B cell (primary cell): ENCODE measurements at regions not wholly inside any gene's neighbourhood (a gene's known extent, or its start where the extent isn't known, plus 50 kb on each side); places are given as distances from the start of the nearest gene placed in this dataset.

Experiments
- ATAC-seq: fragments of 200-7000 bp; cut with Tn5 transposase; one replicate; pipeline ENCODE4 v1.10.0; 2021; ENCODE audit warnings: low read depth, mild to moderate bottlenecking, moderate number of reproducible peaks, moderate library complexity
- CTCF ChIA-PET: fragments of 350-600 bp; sonication (Branson Sonifier 250); formaldehyde crosslinking; loops from one replicate; lab custom pipeline; 2021; ENCODE audit warnings: antibody characterized with exemption, inconsistent platforms; lab: Charles Lee
- POLR2A ChIA-PET: fragments of 350-600 bp; sonication (Branson Sonifier 250); formaldehyde crosslinking; loops from one replicate; lab custom pipeline; 2021; ENCODE audit warnings: antibody characterized with exemption; lab: Charles Lee
- DNase-seq: peaks from one replicate; pipeline ENCODE4 v3.0.0; 2013
- H2AFZ ChIP-seq: 2 replicates; pipeline ENCODE4 v1.6.1; 2012; ENCODE audit warnings: mild to moderate bottlenecking, low read depth, low read length; ENCODE audit not compliant: insufficient read depth, poor library complexity, severe bottlenecking
- H3K27ac ChIP-seq, 2 donors: 1 replicate in 1 of 2; 2 replicates in 1 of 2; pipeline ENCODE4 v1.5.1; 2012 to 2013; ENCODE audit warnings: low read length in 2 of 2, mild to moderate bottlenecking in 2 of 2, moderate library complexity in 1 of 2
- H3K27me3 ChIP-seq, 4 experiments: fragments of 200-600 bp in 1 of 4; sonication (generic) in 1 of 4; replicated peaks in 1 of 4; 1 replicate in 2 of 4; 2 replicates in 2 of 4; pipeline versions ENCODE4 v1.6.1 to v1.7.0; 2013 to 2016; ENCODE audit warnings: low read length in 3 of 4, mild to moderate bottlenecking in 2 of 4, mixed read lengths in 1 of 4, moderate library complexity in 1 of 4; ENCODE audit not compliant: insufficient read depth in 4 of 4, control insufficient read depth in 3 of 4; ENCODE audit errors: control extremely low read depth in 1 of 4
- H3K36me3 ChIP-seq, 2 experiments: replicated peaks in 1 of 2; 1 replicate in 1 of 2; 2 replicates in 1 of 2; pipeline versions ENCODE4 v1.6.1 to v1.7.1; 2013; ENCODE audit warnings: low read length in 1 of 2; ENCODE audit not compliant: insufficient read depth in 2 of 2, control insufficient read depth in 1 of 2; ENCODE audit errors: control extremely low read depth in 1 of 2, extremely low read depth in 1 of 2
- H3K4me1 ChIP-seq, 2 donors: fragments of 200-600 bp in 1 of 2; sonication (generic) in 1 of 2; 1 replicate in 1 of 2; 2 replicates in 1 of 2; pipeline versions ENCODE4 v1.5.1 to v1.6.1; 2013 to 2017; ENCODE audit warnings: low read length in 2 of 2; ENCODE audit not compliant: control insufficient read depth in 2 of 2, insufficient read depth in 2 of 2
- H3K4me2 ChIP-seq: replicated peaks from 2 replicates; pipeline ENCODE3; 2012; ENCODE audit warnings: mild to moderate bottlenecking, low read depth, low read length; ENCODE audit not compliant: poor library complexity, severe bottlenecking
- H3K4me3 ChIP-seq, 5 experiments: fragments of 200-600 bp in 1 of 5; sonication (generic) in 1 of 5; 1 replicate in 3 of 5; 2 replicates in 2 of 5; pipeline versions ENCODE4 v1.5.1 to v1.7.0; 2011 to 2016; ENCODE audit warnings: low read length in 4 of 5, mild to moderate bottlenecking in 4 of 5, low read depth in 2 of 5, control low read depth in 1 of 5, moderate library complexity in 1 of 5; ENCODE audit not compliant: insufficient read depth in 1 of 5; ENCODE audit errors: control extremely low read depth in 1 of 5, extremely low read depth in 1 of 5
- H3K79me2 ChIP-seq: fragments of 200-600 bp; sonication (generic); one replicate; pipeline ENCODE4 v1.6.0; 2016; ENCODE audit warnings: low read length; ENCODE audit not compliant: control insufficient read depth, insufficient read depth
- H3K9ac ChIP-seq: fragments of 200-600 bp; sonication (generic); 2 replicates; pipeline ENCODE4 v1.6.1; 2017; ENCODE audit warnings: mild to moderate bottlenecking, low read length, moderate library complexity
- H3K9me3 ChIP-seq, 3 donors: one replicate each; pipeline versions ENCODE4 v1.6.1 to v1.7.1; 2013; ENCODE audit warnings: low read length in 2 of 3; ENCODE audit not compliant: control insufficient read depth in 2 of 3, insufficient read depth in 1 of 3; ENCODE audit errors: control extremely low read depth in 1 of 3
- H4K20me1 ChIP-seq: 2 replicates; pipeline ENCODE4 v1.6.0; 2012; ENCODE audit warnings: mild to moderate bottlenecking, low read length; ENCODE audit not compliant: insufficient read depth, control insufficient read depth, poor library complexity, severe bottlenecking
- H3K27ac Mint-ChIP-seq: one replicate; pipeline ENCODE4 v1.8.0; 2021; ENCODE audit warnings: mixed read lengths
- H3K27me3 Mint-ChIP-seq: one replicate; pipeline ENCODE4 v1.8.0; 2021; ENCODE audit warnings: mixed read lengths
- H3K4me1 Mint-ChIP-seq: one replicate; pipeline ENCODE4 v1.8.0; 2021; ENCODE audit warnings: mixed read lengths
- H3K4me3 Mint-ChIP-seq: one replicate; pipeline ENCODE4 v1.8.0; 2021; ENCODE audit warnings: mixed read lengths
- H3K9me3 Mint-ChIP-seq: one replicate; pipeline ENCODE4 v1.8.0; 2022; ENCODE audit warnings: mixed read lengths; ENCODE audit not compliant: insufficient read depth
- EZH2 ChIP-seq: IDR thresholded peaks from 2 replicates; pipeline ENCODE4 v1.6.1; 2012; ENCODE audit warnings: borderline replicate concordance, low read depth, mild to moderate bottlenecking, moderate library complexity, low read length; ENCODE audit not compliant: insufficient read depth, poor library complexity, severe bottlenecking
- WGBS: methylation state at CpG from one replicate; pipeline ENCODE4 v1.1.5; 2013; ENCODE audit warnings: missing lambda C conversion rate; ENCODE audit not compliant: insufficient coverage; 5-methylcytosine and 5-hydroxymethylcytosine counted together
- intact Hi-C: fragments of 100-400 bp; cut with micrococcal nuclease; formaldehyde crosslinking; loops from one replicate; pipeline ENCODE4 v1.10.0; 2022
- TF ChIP-seq, protein P1 (sequence below): fragments of 200-600 bp; IDR thresholded peaks from one replicate; pipeline ENCODE4 v1.8.0; 2022; ENCODE audit warnings: antibody characterized with exemption, mild to moderate bottlenecking

GRCh38 chr13:111526922-111527321 is 206.5 kb downstream of the TEX29 start:
- H2AFZ ChIP-seq: no peak overlapping the region
- 58% methylated on average over 5 of the region's 7 CpGs for WGBS
- ATAC-seq (no peak), DNase-seq (no peak)
- H3K36me3 ChIP-seq: no peaks in the 10 kb centered on the region
- H3K9me3 ChIP-seq: peaks cover 0 to 2% (median 0%) of the 10 kb centered on the region in 3 donors
- Mint-ChIP-seq H3K27ac (no peak overlapping the region), H3K27me3 (peaks cover 11% of the 10 kb centered on the region), H3K4me3 (no peak overlapping the region), H3K9me3 (no peaks in the 10 kb centered on the region), H3K4me1 (no peaks in the 10 kb centered on the region)
- TF ChIP-seq EZH2: no peak
- TF ChIP-seq, protein P1, sequence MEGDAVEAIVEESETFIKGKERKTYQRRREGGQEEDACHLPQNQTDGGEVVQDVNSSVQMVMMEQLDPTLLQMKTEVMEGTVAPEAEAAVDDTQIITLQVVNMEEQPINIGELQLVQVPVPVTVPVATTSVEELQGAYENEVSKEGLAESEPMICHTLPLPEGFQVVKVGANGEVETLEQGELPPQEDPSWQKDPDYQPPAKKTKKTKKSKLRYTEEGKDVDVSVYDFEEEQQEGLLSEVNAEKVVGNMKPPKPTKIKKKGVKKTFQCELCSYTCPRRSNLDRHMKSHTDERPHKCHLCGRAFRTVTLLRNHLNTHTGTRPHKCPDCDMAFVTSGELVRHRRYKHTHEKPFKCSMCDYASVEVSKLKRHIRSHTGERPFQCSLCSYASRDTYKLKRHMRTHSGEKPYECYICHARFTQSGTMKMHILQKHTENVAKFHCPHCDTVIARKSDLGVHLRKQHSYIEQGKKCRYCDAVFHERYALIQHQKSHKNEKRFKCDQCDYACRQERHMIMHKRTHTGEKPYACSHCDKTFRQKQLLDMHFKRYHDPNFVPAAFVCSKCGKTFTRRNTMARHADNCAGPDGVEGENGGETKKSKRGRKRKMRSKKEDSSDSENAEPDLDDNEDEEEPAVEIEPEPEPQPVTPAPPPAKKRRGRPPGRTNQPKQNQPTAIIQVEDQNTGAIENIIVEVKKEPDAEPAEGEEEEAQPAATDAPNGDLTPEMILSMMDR: no peak
- no peaks in the 10 kb centered on the region for H3K4me1 ChIP-seq
- H3K9ac ChIP-seq: no peak overlapping the region
- H3K27ac ChIP-seq: no peak overlapping the region
- H3K4me3 ChIP-seq: no peak overlapping the region
- no peak overlapping the region for H3K4me2 ChIP-seq
- no peaks in the 10 kb centered on the region for H4K20me1 ChIP-seq
- CTCF ChIA-PET: no interaction called here
- intact Hi-C loops: no loop called here
- H3K79me2 ChIP-seq: no peaks in the 10 kb centered on the region
- H3K27me3 ChIP-seq: no peaks in the 10 kb centered on the region
- POLR2A ChIA-PET: no interaction called here

- DNase-seq (no peak), ATAC-seq (no peak)
- Histone ChIP-seq H2AFZ (no peak overlapping the region), H3K4me1 (no peaks in the 10 kb centered on the region), H3K27me3 (no peaks in the 10 kb centered on the region), H3K27ac (no peak overlapping the region), H3K4me3 (no peak overlapping the region), H3K9ac (no peak overlapping the region), H3K36me3 (no peaks in the 10 kb centered on the region), H3K9me3 (no peaks in the 10 kb centered on the region), H3K79me2 (no peaks in the 10 kb centered on the region), H3K4me2 (no peak overlapping the region), H4K20me1 (no peaks in the 10 kb centered on the region)
- no peak overlapping the region for H3K4me3 Mint-ChIP-seq
- WGBS: 96% methylated on average over 12 of the region's 14 CpGs
- ChIA-PET POLR2A (no interaction called here), CTCF (no interaction called here)
- no peak overlapping the region for H3K27ac Mint-ChIP-seq
- H3K4me1 Mint-ChIP-seq: no peaks in the 10 kb centered on the region
- intact Hi-C loops: no loop called here
- H3K9me3 Mint-ChIP-seq: no peaks in the 10 kb centered on the region
- TF ChIP-seq, protein P1: no peak
- no peak for TF ChIP-seq EZH2
- peaks cover 16% of the 10 kb centered on the region for H3K27me3 Mint-ChIP-seq
Measured at GRCh38 chr13:111527614-111528229, 207.3 kb downstream of the TEX29 start.
